ENCODE measurements at regions not wholly inside any gene's neighbourhood (a gene's known extent, or its start where the extent isn't known, plus 50 kb on each side); places are given as distances from the start of the nearest gene placed in this dataset.

DNA sequence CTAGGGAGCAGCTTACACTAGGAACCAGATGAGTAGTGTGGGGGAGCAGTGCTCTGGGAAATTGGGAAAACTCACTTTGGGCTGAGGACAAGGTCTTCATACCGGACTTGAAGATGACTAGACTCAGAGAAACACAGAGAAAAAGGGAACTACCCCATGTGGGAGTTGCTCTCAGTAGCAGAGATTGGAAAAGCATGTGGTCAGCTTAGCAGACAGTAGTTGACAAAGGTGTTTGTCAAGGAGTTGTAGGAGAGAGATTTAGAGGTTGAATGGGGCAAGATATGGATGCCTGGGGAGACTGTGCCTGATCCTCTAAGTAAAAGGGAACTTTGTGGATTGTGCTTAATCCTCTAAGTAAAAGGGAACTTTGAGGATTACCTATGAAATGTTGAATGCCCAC lies 194.5 kb upstream of the COX10 start:
- Histone ChIP-seq H4K8ac (ENCODE audit: extremely low read depth, insufficient read depth, low read length) (no peak overlapping the region), H3K4ac (replicated peaks; ENCODE audit: insufficient read length, low read depth, low read length) (no peak overlapping the region), H3K9me3 (ENCODE audit: insufficient read depth in 2 of 2, low read depth in 1 of 2, low read length in 1 of 2) (no peaks in the 10 kb centered on the region), H3K18ac (ENCODE audit: extremely low read depth, low read length) (no peak overlapping the region), H4K20me1 (replicated peaks in 1 of 2; ENCODE audit: control insufficient read depth in 1 of 2, insufficient read depth in 2 of 2, low read length in 2 of 2) (no peaks in the 10 kb centered on the region), H3K23ac (ENCODE audit: insufficient read length) (no peak overlapping the region), H3K4me2 (ENCODE audit: insufficient read depth in 1 of 2, low read depth in 2 of 2, low read length in 2 of 2) (no peak overlapping the region), H2AFZ (ENCODE audit: low read length) (no peak overlapping the region), H3K79me2 (ENCODE audit: control insufficient read depth in 1 of 2, insufficient read depth in 2 of 2, low read length in 2 of 2) (no peaks in the 10 kb centered on the region), H2BK12ac (ENCODE audit: low read depth, low read length) (no peak overlapping the region), H3K56ac (replicated peaks; ENCODE audit: insufficient read length, low read depth, low read length) (no peak overlapping the region), H2BK5ac (ENCODE audit: low read depth, low read length) (no peak overlapping the region), H2BK20ac (ENCODE audit: low read length) (no peak overlapping the region), H2AK5ac (ENCODE audit: low read depth, low read length) (no peak overlapping the region), H3K9ac (replicated peaks in 1 of 4; ENCODE audit: extremely low read depth in 1 of 4, low read depth in 3 of 4, low read length in 3 of 4) (no peak overlapping the region), H4K5ac (ENCODE audit: insufficient read length, low read depth, low read length) (no peak overlapping the region), H2BK120ac (replicated peaks; ENCODE audit: low read depth, low read length) (no peak overlapping the region), H3K79me1 (ENCODE audit: low read depth, low read length) (no peaks in the 10 kb centered on the region), H3K14ac (ENCODE audit: insufficient read length) (no peak overlapping the region), H3K4me1 (replicated peaks in 1 of 4; ENCODE audit: control insufficient read depth in 3 of 4, insufficient read depth in 4 of 4, low read length in 3 of 4) (no peaks in the 10 kb centered on the region), H2BK15ac (ENCODE audit: low read length) (no peak overlapping the region), H4K91ac (replicated peaks; ENCODE audit: insufficient read length, low read length) (no peak overlapping the region), H3K36me3 (ENCODE audit: control insufficient read depth in 2 of 4, insufficient read depth in 4 of 4, low read length in 3 of 4) (no peaks in the 10 kb centered on the region), H3K4me3 (ENCODE audit: extremely low read depth in 1 of 4, insufficient read depth in 2 of 4, low read depth in 3 of 4, low read length in 4 of 4) (no peak overlapping the region), H3K27ac (ENCODE audit: low read depth, low read length) (no peak overlapping the region), H3K27me3 (replicated peaks in 1 of 4; ENCODE audit: control insufficient read depth in 3 of 4, extremely low read depth in 1 of 4, insufficient read depth in 3 of 4, low read length in 3 of 4) (no peaks in the 10 kb centered on the region), H3K23me2 (ENCODE audit: low read depth, low read length) (no peaks in the 10 kb centered on the region)
- WGBS, 2 experiments (ENCODE audit: extremely low coverage in 1 of 2, insufficient coverage in 1 of 2, insufficient read length in 1 of 2, insufficient replicate concordance in 2 of 2, low coverage in 1 of 2, low lambda C conversion rate in 2 of 2, missing lambda C conversion rate in 1 of 2): 79% methylated on average over 1 of the region's 1 CpG; no CpG with 5 or more reads in 1 of the 2 experiments
- CTCF ChIA-PET (ENCODE audit: partially characterized antibody): interaction anchor here (0.7 to 1.1 kb wide), 2 partner anchors 114 to 135 kb away, joined by 3 read pairs; no protein-coding TSS in a partner anchor
- POLR2A ChIA-PET (ENCODE audit: partially characterized antibody): no interaction called here
- FAIRE-seq (no peak), DNase-seq (ENCODE audit: low read depth in 1 of 2, low spot score in 2 of 2) (no peak)
- TF ChIP-seq BCL11A (IDR thresholded peaks at IDR 0.05; ENCODE audit: low read depth in 2 of 2, low read length in 2 of 2) (no peak), HDAC6 (IDR thresholded peaks at IDR 0.05; ENCODE audit: low read depth, low read length) (no peak), TAF7 (optimal IDR thresholded peaks at IDR 0.05; ENCODE audit: borderline replicate concordance, low read depth, low read length) (no peak), BRCA1 (IDR thresholded peaks at IDR 0.05; ENCODE audit: low read depth, low read length) (no peak), JUN (IDR thresholded peaks at IDR 0.05; ENCODE audit: low read depth, low read length) (no peak), SUZ12 (IDR thresholded peaks at IDR 0.05; ENCODE audit: low read length) (no peak), RBBP5 (IDR thresholded peaks at IDR 0.05; ENCODE audit: borderline replicate concordance, low read depth, low read length) (no peak), NRF1 (IDR thresholded peaks at IDR 0.05; ENCODE audit: low read depth, low read length) (no peak)
- TF ChIP-seq, protein P1, sequence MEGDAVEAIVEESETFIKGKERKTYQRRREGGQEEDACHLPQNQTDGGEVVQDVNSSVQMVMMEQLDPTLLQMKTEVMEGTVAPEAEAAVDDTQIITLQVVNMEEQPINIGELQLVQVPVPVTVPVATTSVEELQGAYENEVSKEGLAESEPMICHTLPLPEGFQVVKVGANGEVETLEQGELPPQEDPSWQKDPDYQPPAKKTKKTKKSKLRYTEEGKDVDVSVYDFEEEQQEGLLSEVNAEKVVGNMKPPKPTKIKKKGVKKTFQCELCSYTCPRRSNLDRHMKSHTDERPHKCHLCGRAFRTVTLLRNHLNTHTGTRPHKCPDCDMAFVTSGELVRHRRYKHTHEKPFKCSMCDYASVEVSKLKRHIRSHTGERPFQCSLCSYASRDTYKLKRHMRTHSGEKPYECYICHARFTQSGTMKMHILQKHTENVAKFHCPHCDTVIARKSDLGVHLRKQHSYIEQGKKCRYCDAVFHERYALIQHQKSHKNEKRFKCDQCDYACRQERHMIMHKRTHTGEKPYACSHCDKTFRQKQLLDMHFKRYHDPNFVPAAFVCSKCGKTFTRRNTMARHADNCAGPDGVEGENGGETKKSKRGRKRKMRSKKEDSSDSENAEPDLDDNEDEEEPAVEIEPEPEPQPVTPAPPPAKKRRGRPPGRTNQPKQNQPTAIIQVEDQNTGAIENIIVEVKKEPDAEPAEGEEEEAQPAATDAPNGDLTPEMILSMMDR (IDR thresholded peaks at IDR 0.05; ENCODE audit: control extremely low read depth in 1 of 3, insufficient read depth in 1 of 3, low read depth in 1 of 3, low read length in 3 of 3): no peak
- TF ChIP-seq, protein P2, sequence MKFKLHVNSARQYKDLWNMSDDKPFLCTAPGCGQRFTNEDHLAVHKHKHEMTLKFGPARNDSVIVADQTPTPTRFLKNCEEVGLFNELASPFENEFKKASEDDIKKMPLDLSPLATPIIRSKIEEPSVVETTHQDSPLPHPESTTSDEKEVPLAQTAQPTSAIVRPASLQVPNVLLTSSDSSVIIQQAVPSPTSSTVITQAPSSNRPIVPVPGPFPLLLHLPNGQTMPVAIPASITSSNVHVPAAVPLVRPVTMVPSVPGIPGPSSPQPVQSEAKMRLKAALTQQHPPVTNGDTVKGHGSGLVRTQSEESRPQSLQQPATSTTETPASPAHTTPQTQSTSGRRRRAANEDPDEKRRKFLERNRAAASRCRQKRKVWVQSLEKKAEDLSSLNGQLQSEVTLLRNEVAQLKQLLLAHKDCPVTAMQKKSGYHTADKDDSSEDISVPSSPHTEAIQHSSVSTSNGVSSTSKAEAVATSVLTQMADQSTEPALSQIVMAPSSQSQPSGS (IDR thresholded peaks at IDR 0.05; ENCODE audit: low read length): no peak

Data from H1 (cell line).